DND-41 (cell line): ENCODE measurements at regions not wholly inside any gene's neighbourhood (a gene's known extent, or its start where the extent isn't known, plus 50 kb on each side); places are given as distances from the start of the nearest gene placed in this dataset.

Experiments used
- ATAC-seq: fragments of 200-7000 bp; cut with Tn5 transposase; 3 replicates; pipeline ENCODE4 v1.9.1; 2021; ENCODE audit warnings: low read depth; ENCODE audit not compliant: insufficient read depth
- DNase-seq: peaks from one replicate; pipeline ENCODE4 v3.0.0-alpha.2; 2020
- H2AFZ ChIP-seq: 2 replicates; pipeline ENCODE4 v1.6.0; 2012; ENCODE audit warnings: low read depth, low read length
- H3K27ac ChIP-seq: 2 replicates; pipeline ENCODE4 v1.5.1; 2012; ENCODE audit warnings: low read length, inconsistent platforms
- H3K27me3 ChIP-seq: fragments of 200-600 bp; sonication (generic); 2 replicates; pipeline ENCODE4 v1.6.0; 2012; ENCODE audit warnings: low read length, mild to moderate bottlenecking, inconsistent platforms; ENCODE audit not compliant: insufficient read depth, poor library complexity
- H3K36me3 ChIP-seq: 2 replicates; pipeline ENCODE4 v1.5.1; 2012; ENCODE audit warnings: low read length, inconsistent platforms; ENCODE audit not compliant: insufficient read depth
- H3K4me1 ChIP-seq: 2 replicates; pipeline ENCODE4 v1.5.1; 2012; ENCODE audit warnings: mild to moderate bottlenecking, low read length; ENCODE audit not compliant: insufficient read depth
- H3K4me2 ChIP-seq: 2 replicates; pipeline ENCODE4 v1.6.0; 2012; ENCODE audit warnings: mild to moderate bottlenecking, moderate library complexity, low read length, inconsistent platforms; ENCODE audit not compliant: insufficient read depth
- H3K4me3 ChIP-seq, 2 experiments: fragments of 200-600 bp in 1 of 2; shearing (Covaris generic) in 1 of 2; 2 replicates each; pipeline ENCODE4 v1.5.1; 2012 to 2016; ENCODE audit warnings: inconsistent platforms in 2 of 2, low read length in 2 of 2, mild to moderate bottlenecking in 2 of 2, low read depth in 1 of 2, moderate library complexity in 1 of 2
- H3K79me2 ChIP-seq: 2 replicates; pipeline ENCODE4 v1.6.0; 2012; ENCODE audit warnings: low read length, inconsistent platforms; ENCODE audit not compliant: insufficient read depth
- H3K9ac ChIP-seq: 2 replicates; pipeline ENCODE4 v1.6.0; 2012; ENCODE audit warnings: low read depth, mild to moderate bottlenecking, inconsistent platforms, low read length, moderate library complexity
- H3K9me3 ChIP-seq: 2 replicates; pipeline ENCODE4 v1.5.1; 2012; ENCODE audit warnings: low read length, moderate library complexity, mild to moderate bottlenecking, inconsistent platforms; ENCODE audit not compliant: insufficient read depth, severe bottlenecking
- H4K20me1 ChIP-seq: 2 replicates; pipeline ENCODE4 v1.6.0; 2012; ENCODE audit warnings: low read length; ENCODE audit not compliant: insufficient read depth
- EZH2 ChIP-seq: IDR thresholded peaks from 3 replicates; pipeline ENCODE4 v1.6.1; 2012; ENCODE audit warnings: borderline replicate concordance, low read depth, mild to moderate bottlenecking, moderate library complexity, low read length, inconsistent platforms; ENCODE audit not compliant: severe bottlenecking
- TF ChIP-seq, protein P1 (sequence below): IDR thresholded peaks from 2 replicates; pipeline ENCODE4 v1.5.1; 2012; ENCODE audit warnings: borderline replicate concordance, low read length, moderate library complexity, mild to moderate bottlenecking; ENCODE audit not compliant: poor library complexity, severe bottlenecking; ENCODE audit errors: extremely low read depth

DNA sequence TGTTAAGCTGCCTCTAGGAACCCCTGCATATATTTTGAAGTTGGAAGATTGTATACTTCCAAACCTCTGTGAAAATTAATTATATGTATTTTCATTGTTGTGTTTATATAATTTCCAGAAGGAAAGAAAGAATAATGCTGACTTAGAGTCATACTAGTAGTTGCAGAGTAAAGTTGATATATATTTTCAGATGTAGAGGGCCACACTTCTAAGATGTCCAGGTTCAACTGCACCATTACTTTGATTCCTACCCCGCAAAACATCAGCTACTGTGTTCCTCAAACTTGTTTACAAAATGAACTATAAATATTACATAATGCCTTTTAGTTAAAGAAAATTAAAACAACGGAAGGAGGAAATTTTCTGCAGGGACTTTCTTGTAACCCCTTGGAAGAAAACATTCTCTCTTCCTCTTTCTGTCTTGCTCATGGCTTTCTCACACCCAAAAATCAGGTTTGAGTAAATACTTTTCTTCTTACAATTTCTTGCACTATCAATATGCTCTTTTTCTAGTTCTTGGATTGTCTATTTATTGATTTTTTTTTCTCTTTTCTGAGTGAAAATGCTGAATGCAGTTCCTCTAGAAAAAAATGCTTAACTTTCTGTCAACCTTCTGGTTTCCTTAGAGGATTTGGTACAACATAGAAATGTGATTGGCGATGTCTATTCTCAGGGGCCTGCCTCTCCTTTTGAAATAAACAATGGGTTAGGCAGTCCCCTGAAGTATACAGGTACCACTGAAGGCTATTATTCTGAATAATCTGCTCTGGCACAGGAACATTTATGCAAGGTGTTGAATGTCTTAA is 867.8 kb downstream of the TTLL7 start:
- no peak for DNase-seq
- no peaks in the 10 kb centered on the region for H3K36me3 ChIP-seq
- H4K20me1 ChIP-seq = no peaks in the 10 kb centered on the region
- H3K27me3 ChIP-seq = no peaks in the 10 kb centered on the region
- H3K9me3 ChIP-seq = no peaks in the 10 kb centered on the region
- no peak overlapping the region for H3K9ac ChIP-seq
- H3K27ac ChIP-seq = no peak overlapping the region
- ATAC-seq = no peak
- H3K79me2 ChIP-seq = no peaks in the 10 kb centered on the region
- no peak overlapping the region for H3K4me3 ChIP-seq
- no peaks in the 10 kb centered on the region for H3K4me1 ChIP-seq
- no peak overlapping the region for H3K4me2 ChIP-seq
- no peak overlapping the region for H2AFZ ChIP-seq
- TF ChIP-seq, protein P1, sequence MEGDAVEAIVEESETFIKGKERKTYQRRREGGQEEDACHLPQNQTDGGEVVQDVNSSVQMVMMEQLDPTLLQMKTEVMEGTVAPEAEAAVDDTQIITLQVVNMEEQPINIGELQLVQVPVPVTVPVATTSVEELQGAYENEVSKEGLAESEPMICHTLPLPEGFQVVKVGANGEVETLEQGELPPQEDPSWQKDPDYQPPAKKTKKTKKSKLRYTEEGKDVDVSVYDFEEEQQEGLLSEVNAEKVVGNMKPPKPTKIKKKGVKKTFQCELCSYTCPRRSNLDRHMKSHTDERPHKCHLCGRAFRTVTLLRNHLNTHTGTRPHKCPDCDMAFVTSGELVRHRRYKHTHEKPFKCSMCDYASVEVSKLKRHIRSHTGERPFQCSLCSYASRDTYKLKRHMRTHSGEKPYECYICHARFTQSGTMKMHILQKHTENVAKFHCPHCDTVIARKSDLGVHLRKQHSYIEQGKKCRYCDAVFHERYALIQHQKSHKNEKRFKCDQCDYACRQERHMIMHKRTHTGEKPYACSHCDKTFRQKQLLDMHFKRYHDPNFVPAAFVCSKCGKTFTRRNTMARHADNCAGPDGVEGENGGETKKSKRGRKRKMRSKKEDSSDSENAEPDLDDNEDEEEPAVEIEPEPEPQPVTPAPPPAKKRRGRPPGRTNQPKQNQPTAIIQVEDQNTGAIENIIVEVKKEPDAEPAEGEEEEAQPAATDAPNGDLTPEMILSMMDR = no peak
- TF ChIP-seq EZH2 = no peak

DNA sequence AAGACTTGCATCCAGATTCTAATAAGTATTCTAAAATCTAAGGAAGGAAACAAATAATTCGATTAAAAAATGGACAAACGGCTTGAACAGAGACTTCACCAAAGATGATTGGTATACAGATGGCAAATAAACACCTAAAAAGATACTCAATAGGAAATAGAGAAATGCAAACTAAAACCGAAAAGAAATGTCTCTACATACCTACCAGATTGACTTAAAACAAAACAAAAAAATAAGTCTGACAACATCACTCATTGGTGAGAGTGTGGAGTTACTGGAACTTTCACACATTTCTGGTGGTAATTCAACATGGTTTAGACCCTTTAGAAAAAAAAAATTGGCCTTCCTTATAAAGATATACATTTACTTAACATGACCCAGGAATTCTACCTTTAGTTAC is 869.8 kb downstream of the TTLL7 start:
- DNase-seq = no peak
- Histone ChIP-seq H4K20me1 (no peaks in the 10 kb centered on the region), H3K4me1 (no peaks in the 10 kb centered on the region), H3K9me3 (no peaks in the 10 kb centered on the region), H3K4me3 (no peak overlapping the region), H2AFZ (no peak overlapping the region), H3K36me3 (no peaks in the 10 kb centered on the region), H3K9ac (no peak overlapping the region), H3K79me2 (no peaks in the 10 kb centered on the region), H3K4me2 (no peak overlapping the region), H3K27me3 (no peaks in the 10 kb centered on the region), H3K27ac (no peak overlapping the region)
- TF ChIP-seq, protein P1 = no peak
- no peak for TF ChIP-seq EZH2
- ATAC-seq = no peak

DNA sequence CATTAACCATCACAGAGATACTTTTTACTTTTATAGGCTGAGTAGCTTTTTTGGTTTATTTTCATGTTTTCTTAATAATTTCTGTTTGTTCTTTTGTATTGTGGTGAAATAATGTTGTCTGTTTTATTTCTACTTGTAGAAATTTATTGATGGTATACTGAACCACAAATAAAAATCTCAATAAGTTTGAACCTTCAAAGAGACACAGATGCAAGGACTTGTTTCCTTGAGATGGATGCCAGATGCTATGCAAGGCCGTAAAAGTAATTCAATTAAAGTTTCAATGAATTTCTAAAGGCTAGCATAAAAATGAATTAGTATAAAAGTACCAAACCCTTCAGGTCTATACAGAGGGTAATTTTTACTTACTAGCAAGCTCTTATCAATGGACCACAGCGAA is 873.5 kb downstream of the TTLL7 start:
- no peak for DNase-seq
- ATAC-seq = no peak
- H3K9me3 ChIP-seq = no peaks in the 10 kb centered on the region
- no peak overlapping the region for H3K9ac ChIP-seq
- H3K79me2 ChIP-seq = no peaks in the 10 kb centered on the region
- no peak overlapping the region for H3K27ac ChIP-seq
- no peak overlapping the region for H3K4me3 ChIP-seq
- H3K4me2 ChIP-seq = no peak overlapping the region
- TF ChIP-seq, protein P1 = no peak
- no peaks in the 10 kb centered on the region for H4K20me1 ChIP-seq
- H3K36me3 ChIP-seq = no peaks in the 10 kb centered on the region
- no peaks in the 10 kb centered on the region for H3K4me1 ChIP-seq
- H2AFZ ChIP-seq = no peak overlapping the region
- no peaks in the 10 kb centered on the region for H3K27me3 ChIP-seq

DNA sequence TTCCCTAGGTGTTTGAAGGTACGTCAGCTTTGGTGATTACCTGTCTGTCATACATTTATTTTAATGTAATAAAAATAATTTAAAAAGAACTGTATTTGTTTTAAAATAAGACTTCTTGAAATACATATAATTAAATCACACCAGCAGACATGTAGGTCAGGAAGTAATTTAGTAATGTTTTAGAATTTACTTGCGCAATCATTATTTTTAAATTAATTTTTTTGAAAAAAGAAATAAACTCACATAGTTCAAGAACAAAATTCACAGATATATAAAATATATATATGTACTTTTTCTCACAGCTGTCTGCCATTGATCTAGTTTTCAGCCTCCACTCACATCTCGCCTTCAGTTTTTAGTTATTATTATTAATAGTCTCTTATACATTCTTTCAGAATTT is 875.9 kb downstream of the TTLL7 start:
- DNase-seq (no peak), ATAC-seq (no peak)
- no peak overlapping the region for H3K27ac ChIP-seq
- H3K4me3 ChIP-seq = no peak overlapping the region
- no peaks in the 10 kb centered on the region for H3K27me3 ChIP-seq
- H3K79me2 ChIP-seq = no peaks in the 10 kb centered on the region
- H2AFZ ChIP-seq = no peak overlapping the region
- H4K20me1 ChIP-seq = no peaks in the 10 kb centered on the region
- TF ChIP-seq, protein P1 = no peak
- TF ChIP-seq EZH2 = no peak
- no peak overlapping the region for H3K9ac ChIP-seq
- no peak overlapping the region for H3K4me2 ChIP-seq
- H3K9me3 ChIP-seq = no peaks in the 10 kb centered on the region
- H3K4me1 ChIP-seq = no peaks in the 10 kb centered on the region
- H3K36me3 ChIP-seq = no peaks in the 10 kb centered on the region
